Keratinocyte (primary cell): ENCODE measurements at regions not wholly inside any gene's neighbourhood (a gene's known extent, or its start where the extent isn't known, plus 50 kb on each side); places are given as distances from the start of the nearest gene placed in this dataset.
A peak's percentile ranks its signal among the peaks of the same experiment; 100 is the strongest.

Experiments
- DNase-seq: peaks from one replicate; pipeline ENCODE4 v3.0.0-alpha.2; 2011; ENCODE audit warnings: low read depth, missing footprints, low spot score
- FAIRE-seq: peaks from 2 replicates; lab custom pipeline; 2011; peaks lifted over from hg19 to GRCh38; lab: Jason Lieb, UNC
- H2AFZ ChIP-seq: 2 replicates; pipeline ENCODE4 v1.6.0; 2012; ENCODE audit warnings: low read length, control low read depth, inconsistent platforms; ENCODE audit not compliant: control insufficient read depth
- H3K27ac ChIP-seq: 2 replicates; pipeline ENCODE4 v1.5.1; 2011; ENCODE audit warnings: low read length; ENCODE audit not compliant: control insufficient read depth, insufficient read depth
- H3K27me3 ChIP-seq: 3 replicates; pipeline ENCODE4 v1.6.0; 2011; ENCODE audit warnings: low read length; ENCODE audit not compliant: control insufficient read depth, insufficient read depth; ENCODE audit errors: extremely low read depth
- H3K36me3 ChIP-seq, 2 experiments: 2 replicates in 1 of 2; 3 replicates in 1 of 2; pipeline ENCODE4 v1.5.1; 2011; ENCODE audit warnings: low read length in 2 of 2, mild to moderate bottlenecking in 1 of 2; ENCODE audit not compliant: control insufficient read depth in 2 of 2, insufficient read depth in 2 of 2; ENCODE audit errors: extremely low read depth in 1 of 2
- H3K4me1 ChIP-seq: 3 replicates; pipeline ENCODE4 v1.5.1; 2011; ENCODE audit warnings: low read length; ENCODE audit not compliant: control insufficient read depth, insufficient read depth; ENCODE audit errors: extremely low read depth
- H3K4me2 ChIP-seq: 3 replicates; pipeline ENCODE4 v1.6.0; 2011; ENCODE audit warnings: low read depth, low read length; ENCODE audit not compliant: control insufficient read depth, insufficient read depth; ENCODE audit errors: extremely low read depth
- H3K4me3 ChIP-seq, 3 experiments: fragments of 200-600 bp in 1 of 3; sonication (generic) in 1 of 3; 2 replicates in 2 of 3; 3 replicates in 1 of 3; pipeline ENCODE4 v1.5.1; 2011 to 2016; ENCODE audit warnings: low read length in 3 of 3, mild to moderate bottlenecking in 3 of 3, control low read depth in 2 of 3, inconsistent platforms in 1 of 3, low read depth in 1 of 3, mixed read lengths in 1 of 3, mixed run types in 1 of 3, moderate library complexity in 1 of 3; ENCODE audit not compliant: control insufficient read depth in 2 of 3, insufficient read depth in 2 of 3; ENCODE audit errors: extremely low read depth in 1 of 3
- H3K79me2 ChIP-seq: 2 replicates; pipeline ENCODE4 v1.6.0; 2012; ENCODE audit warnings: low read length; ENCODE audit not compliant: control insufficient read depth, insufficient read depth
- H3K9ac ChIP-seq: 3 replicates; pipeline ENCODE4 v1.6.0; 2011; ENCODE audit warnings: low read length; ENCODE audit not compliant: control insufficient read depth, insufficient read depth; ENCODE audit errors: extremely low read depth
- H3K9me1 ChIP-seq: 3 replicates; pipeline ENCODE4 v1.6.0; 2011; ENCODE audit warnings: low read length; ENCODE audit not compliant: control insufficient read depth, insufficient read depth; ENCODE audit errors: extremely low read depth
- H3K9me3 ChIP-seq: 2 replicates; pipeline ENCODE4 v1.5.1; 2012; ENCODE audit warnings: low read depth, low read length; ENCODE audit not compliant: control insufficient read depth
- H4K20me1 ChIP-seq: 3 replicates; pipeline ENCODE4 v1.6.0; 2011; ENCODE audit warnings: low read length; ENCODE audit not compliant: control insufficient read depth, insufficient read depth; ENCODE audit errors: extremely low read depth
- EZH2 ChIP-seq: IDR thresholded peaks from one replicate; pipeline ENCODE4 v1.6.1; 2012; ENCODE audit warnings: inconsistent platforms, mild to moderate bottlenecking, low read length, moderate library complexity
- dilution Hi-C: fragments of 300-500 bp; cut with MboI; formaldehyde crosslinking; loops from one replicate; pipeline ENCODE4 v1.7.0; 2020; ENCODE audit warnings: low sequenced_read_pairs; ENCODE audit not compliant: extremely low pct_ligation_motif_present
- TF ChIP-seq, protein P1 (sequence below), 3 experiments: IDR thresholded peaks in 1 of 3; conservative IDR thresholded peaks in 1 of 3; optimal IDR thresholded peaks in 1 of 3; 2 replicates in 2 of 3; 3 replicates in 1 of 3; pipeline versions ENCODE3 to v1.5.1; 2011; ENCODE audit warnings: low read length in 3 of 3, mild to moderate bottlenecking in 3 of 3, moderate library complexity in 2 of 3, control low read depth in 1 of 3, inconsistent platforms in 1 of 3; ENCODE audit not compliant: insufficient read depth in 2 of 3; ENCODE audit errors: extremely low read depth in 1 of 3

GRCh38 chr3:124277144-124277890 is 285.4 kb upstream of the ROPN1 start:
- Histone ChIP-seq H2AFZ (no peak overlapping the region), H3K36me3 (no peaks in the 10 kb centered on the region), H3K79me2 (no peaks in the 10 kb centered on the region), H4K20me1 (no peaks in the 10 kb centered on the region), H3K4me1 (no peaks in the 10 kb centered on the region), H3K27ac (no peak overlapping the region), H3K9ac (no peak overlapping the region), H3K27me3 (peaks cover 3% of the 10 kb centered on the region), H3K9me1 (no peaks in the 10 kb centered on the region), H3K9me3 (no peaks in the 10 kb centered on the region), H3K4me3 (no peak overlapping the region), H3K4me2 (no peak overlapping the region)
- dilution Hi-C loops, result no loop called here
- FAIRE-seq, result no peak
- DNase-seq, result no peak
- TF ChIP-seq, protein P1, sequence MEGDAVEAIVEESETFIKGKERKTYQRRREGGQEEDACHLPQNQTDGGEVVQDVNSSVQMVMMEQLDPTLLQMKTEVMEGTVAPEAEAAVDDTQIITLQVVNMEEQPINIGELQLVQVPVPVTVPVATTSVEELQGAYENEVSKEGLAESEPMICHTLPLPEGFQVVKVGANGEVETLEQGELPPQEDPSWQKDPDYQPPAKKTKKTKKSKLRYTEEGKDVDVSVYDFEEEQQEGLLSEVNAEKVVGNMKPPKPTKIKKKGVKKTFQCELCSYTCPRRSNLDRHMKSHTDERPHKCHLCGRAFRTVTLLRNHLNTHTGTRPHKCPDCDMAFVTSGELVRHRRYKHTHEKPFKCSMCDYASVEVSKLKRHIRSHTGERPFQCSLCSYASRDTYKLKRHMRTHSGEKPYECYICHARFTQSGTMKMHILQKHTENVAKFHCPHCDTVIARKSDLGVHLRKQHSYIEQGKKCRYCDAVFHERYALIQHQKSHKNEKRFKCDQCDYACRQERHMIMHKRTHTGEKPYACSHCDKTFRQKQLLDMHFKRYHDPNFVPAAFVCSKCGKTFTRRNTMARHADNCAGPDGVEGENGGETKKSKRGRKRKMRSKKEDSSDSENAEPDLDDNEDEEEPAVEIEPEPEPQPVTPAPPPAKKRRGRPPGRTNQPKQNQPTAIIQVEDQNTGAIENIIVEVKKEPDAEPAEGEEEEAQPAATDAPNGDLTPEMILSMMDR (optimal IDR thresholded peaks at IDR 0.05 in 1 of 3, IDR thresholded peaks at IDR 0.05 in 1 of 3, conservative IDR thresholded peaks at IDR 0.05 in 1 of 3; ENCODE audit: extremely low read depth in 1 of 3, insufficient read depth in 2 of 3, low read length in 3 of 3), result peak in 1 of 3 experiments; percentile 16
- no peak for TF ChIP-seq EZH2

GRCh38 chr3:124281453-124282316 is 289.8 kb upstream of the ROPN1 start:
- Histone ChIP-seq H3K27ac (no peak overlapping the region), H3K36me3 (no peaks in the 10 kb centered on the region), H3K79me2 (no peaks in the 10 kb centered on the region), H3K9ac (no peak overlapping the region), H3K4me3 (no peak overlapping the region), H3K27me3 (peaks cover 3% of the 10 kb centered on the region), H3K9me1 (no peaks in the 10 kb centered on the region), H4K20me1 (no peaks in the 10 kb centered on the region), H2AFZ (no peak overlapping the region), H3K9me3 (no peaks in the 10 kb centered on the region), H3K4me1 (no peaks in the 10 kb centered on the region), H3K4me2 (no peak overlapping the region)
- dilution Hi-C loops, result no loop called here
- FAIRE-seq (peak; percentile 84), DNase-seq (no peak)
- TF ChIP-seq, protein P1 (optimal IDR thresholded peaks at IDR 0.05 in 1 of 3, IDR thresholded peaks at IDR 0.05 in 1 of 3, conservative IDR thresholded peaks at IDR 0.05 in 1 of 3; ENCODE audit: extremely low read depth in 1 of 3, insufficient read depth in 2 of 3, low read length in 3 of 3), result peak; percentile 59 to 84 (median 66)
- TF ChIP-seq EZH2, result no peak
